ENCODE measurements at regions not wholly inside any gene's neighbourhood (a gene's known extent, or its start where the extent isn't known, plus 50 kb on each side); places are given as distances from the start of the nearest gene placed in this dataset.

GRCh38 chr6:3510617-3511016 lies 53.8 kb upstream of the SLC22A23 start (continued):
- no peak for TF ChIP-seq REST (IDR thresholded peaks at IDR 0.05; ENCODE audit: unreplicated experiment)
- TF ChIP-seq CREB1 (CRISPR knock-in tag; IDR thresholded peaks at IDR 0.05; ENCODE audit: low read depth), result no peak
- no peak for TF ChIP-seq POLR2AphosphoS5 (IDR thresholded peaks at IDR 0.05; ENCODE audit: low read depth)
- TF ChIP-seq CTCF (conservative IDR thresholded peaks at IDR 0.05; ENCODE audit: low read depth in 2 of 2), result no peak
- TF ChIP-seq EZH2phosphoT487 (IDR thresholded peaks at IDR 0.05; ENCODE audit: unreplicated experiment), result no peak
- TF ChIP-seq ZNF114 (CRISPR knock-in tag; IDR thresholded peaks at IDR 0.05), result no peak
- no peak for TF ChIP-seq EZH2 (IDR thresholded peaks at IDR 0.05; ENCODE audit: low read depth, unreplicated experiment)

GRCh38 chr6:3510178-3510577 lies 53.3 kb upstream of the SLC22A23 start:
- H3K4me2 ChIP-seq, result no peak overlapping the region
- H4K20me1 ChIP-seq (replicated peaks; ENCODE audit: insufficient read depth), result no peaks in the 10 kb centered on the region
- Mint-ChIP-seq H3K36me3 (ENCODE audit: low read depth) (no peaks in the 10 kb centered on the region), H3K9me3 (no peaks in the 10 kb centered on the region), H3K4me1 (peaks cover 22% of the 10 kb centered on the region), H3K27me3 (ENCODE audit: insufficient read depth, low read depth, poor library complexity) (peaks cover 9% of the 10 kb centered on the region), H3K27ac (no peak overlapping the region), H3K4me3 (no peak overlapping the region)
- H3K36me3 ChIP-seq (ENCODE audit: insufficient read depth), result no peaks in the 10 kb centered on the region
- no peaks in the 10 kb centered on the region for H3F3A ChIP-seq (replicated peaks; ENCODE audit: low read depth)
- DNase-seq (ENCODE audit: low spot score) (no peak), ATAC-seq (no peak)
- H3K4me1 ChIP-seq (ENCODE audit: insufficient read depth), result peaks cover 13% of the 10 kb centered on the region
- no peaks in the 10 kb centered on the region for H3K9me2 ChIP-seq (ENCODE audit: insufficient read depth)
- no peak overlapping the region for H3K4me3 ChIP-seq
- peak overlapping the region; percentile 89 for H2AFZ ChIP-seq
- no peaks in the 10 kb centered on the region for H3K27me3 ChIP-seq (ENCODE audit: insufficient read depth)
- no peak overlapping the region for H3K27ac ChIP-seq (ENCODE audit: low read depth)
- H3K79me2 ChIP-seq (replicated peaks; ENCODE audit: insufficient read depth), result no peaks in the 10 kb centered on the region
- TF ChIP-seq JUNB (IDR thresholded peaks at IDR 0.05; ENCODE audit: unreplicated experiment) (no peak), ETS1 (IDR thresholded peaks at IDR 0.05) (no peak), CTCF (conservative IDR thresholded peaks at IDR 0.05; ENCODE audit: low read depth in 2 of 2) (no peak), ZNF462 (CRISPR knock-in tag; IDR thresholded peaks at IDR 0.05) (no peak), CREB1 (CRISPR knock-in tag; IDR thresholded peaks at IDR 0.05; ENCODE audit: low read depth) (no peak)
